SK-MEL-5 (cell line): ENCODE measurements at regions not wholly inside any gene's neighbourhood (a gene's known extent, or its start where the extent isn't known, plus 50 kb on each side); places are given as distances from the start of the nearest gene placed in this dataset.

Experiments
- DNase-seq: peaks from one replicate; pipeline ENCODE4 v3.0.0-alpha.2; 2016; ENCODE audit warnings: low read depth, low spot score
- in situ Hi-C: cut with HindIII; loops from 2 replicates; pipeline ENCODE4 v1.10.0; 2016; ENCODE audit warnings: low sequenced_read_pairs, high pct_unique_total_duplicates, low pct_unique_long_range_greater_than_20kb

DNA sequence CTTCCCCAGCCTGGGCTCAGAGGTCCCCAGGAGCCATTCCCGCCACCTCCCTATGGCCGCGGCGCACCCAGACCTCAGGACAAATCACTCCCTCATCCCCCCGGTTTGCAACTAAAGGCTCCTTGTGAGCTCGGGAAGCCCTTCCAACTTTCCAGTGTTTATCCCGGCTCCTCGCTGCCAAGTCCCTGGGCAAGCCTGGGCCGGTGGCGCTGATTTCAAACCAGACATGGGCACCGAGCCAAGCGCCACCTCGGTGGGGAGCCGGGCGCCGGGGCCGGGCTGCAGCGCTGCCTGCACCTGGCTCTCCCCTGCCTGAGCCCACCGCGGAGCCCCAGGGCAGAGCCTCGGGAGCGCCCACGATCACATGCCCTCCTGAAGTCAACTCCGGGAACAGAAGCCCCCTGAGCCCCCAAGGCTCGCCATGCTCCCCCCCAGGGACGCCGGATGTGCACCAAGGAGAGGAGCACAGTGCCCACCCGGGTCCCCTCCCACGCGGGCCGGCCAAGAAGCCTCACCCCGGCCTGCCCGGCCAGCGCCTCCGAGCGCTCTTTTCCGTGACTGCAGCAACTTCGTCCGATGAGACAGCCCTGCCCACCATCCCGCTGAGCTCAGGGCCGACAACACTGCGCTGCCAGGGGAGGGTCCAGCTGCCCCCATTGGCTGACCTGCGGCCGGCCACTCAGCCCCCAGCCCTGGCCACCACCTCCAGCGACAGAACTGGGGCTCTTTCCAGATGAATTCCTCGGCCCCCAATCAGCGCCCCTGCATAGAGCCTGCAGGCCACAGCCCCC is 50.0 kb downstream of the NCOR2 start:
- DNase-seq, result peak; percentile 33
- in situ Hi-C loops, result no loop called here

DNA sequence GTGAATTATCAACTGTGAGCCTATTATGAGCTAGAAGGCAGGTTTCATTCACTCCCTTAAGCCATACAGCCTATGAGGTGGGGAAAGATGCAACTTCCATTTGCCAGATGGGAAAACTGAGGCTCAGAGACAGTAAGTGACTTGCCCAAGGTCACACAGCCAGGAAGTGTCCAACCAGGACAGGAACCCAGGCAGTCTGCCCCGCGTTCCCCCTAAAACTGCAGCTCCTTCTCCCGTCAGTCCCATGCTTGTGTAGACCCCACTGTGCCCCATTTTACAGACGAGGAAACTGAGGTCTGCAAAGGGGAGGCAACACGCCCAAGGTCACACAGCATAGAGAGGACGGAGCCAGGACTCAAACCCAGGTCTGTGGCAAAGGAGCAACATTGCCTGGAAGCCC is 50.6 kb downstream of the NCOR2 start:
- DNase-seq, result no peak
- in situ Hi-C loops, result no loop called here

DNA sequence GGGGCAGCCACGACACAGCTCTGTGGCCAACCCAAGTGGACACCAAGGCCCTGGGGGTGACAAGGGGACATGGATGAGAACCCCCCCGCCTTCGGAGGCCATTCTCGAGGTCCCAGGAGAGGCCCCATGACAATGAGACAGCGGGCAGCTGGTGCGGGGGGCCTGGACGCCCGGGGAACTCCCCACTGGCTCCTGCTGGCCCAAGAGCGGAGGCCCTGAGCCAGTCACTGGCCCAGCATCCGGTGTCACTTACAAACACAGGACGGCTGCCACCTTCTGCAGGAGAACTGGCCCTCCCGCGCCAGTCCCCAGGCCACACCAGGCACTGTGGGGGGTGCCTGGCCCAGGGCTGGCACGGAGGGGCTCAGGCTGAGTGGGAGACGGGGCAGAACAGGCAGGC is 51.4 kb downstream of the NCOR2 start:
- in situ Hi-C loops, result no loop called here
- DNase-seq, result no peak

DNA sequence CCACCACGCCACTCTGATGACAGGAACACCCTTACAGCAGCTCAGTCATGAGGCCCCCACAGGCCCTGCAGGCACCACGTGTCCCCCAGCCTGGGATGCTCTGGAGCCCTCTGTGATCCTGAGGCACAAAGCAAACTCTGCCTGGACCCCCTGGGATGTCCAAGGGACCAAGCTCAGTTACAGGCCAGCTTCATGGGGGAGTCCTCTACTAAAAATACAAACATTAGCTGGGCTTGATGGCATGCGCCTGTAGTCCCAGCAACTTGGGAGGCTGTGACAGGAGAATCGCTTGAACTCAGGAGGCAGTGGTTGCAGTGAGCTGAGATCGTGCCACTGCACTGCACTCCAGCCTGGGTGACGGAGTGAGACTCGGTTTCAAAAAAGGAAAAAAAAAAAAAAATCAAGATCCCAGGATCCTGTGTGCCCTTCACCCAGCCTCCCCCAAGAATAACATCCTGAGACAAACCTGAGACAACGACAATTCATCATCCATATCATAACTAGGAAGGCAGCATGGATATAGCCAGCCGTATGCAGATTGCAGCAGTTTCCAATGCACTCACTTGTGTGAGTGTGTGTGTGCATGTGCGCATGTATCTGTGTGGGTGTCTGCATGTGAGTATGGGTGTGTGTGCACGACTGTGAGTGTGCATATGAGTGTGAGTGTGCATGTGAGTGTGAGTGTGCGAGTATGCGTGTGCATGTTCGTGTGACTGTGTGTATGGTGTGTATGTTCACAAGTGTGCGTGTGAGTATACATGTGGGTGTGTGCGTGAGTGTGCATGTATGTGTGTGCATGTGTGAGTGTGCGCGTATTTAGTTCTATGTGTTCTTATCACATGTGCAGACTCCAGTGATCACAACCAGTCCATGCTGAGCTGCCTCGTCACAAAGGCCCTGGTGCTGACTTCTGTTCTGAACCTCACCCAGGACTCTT is 52.1 kb downstream of the NCOR2 start:
- in situ Hi-C loops, result no loop called here
- no peak for DNase-seq

DNA sequence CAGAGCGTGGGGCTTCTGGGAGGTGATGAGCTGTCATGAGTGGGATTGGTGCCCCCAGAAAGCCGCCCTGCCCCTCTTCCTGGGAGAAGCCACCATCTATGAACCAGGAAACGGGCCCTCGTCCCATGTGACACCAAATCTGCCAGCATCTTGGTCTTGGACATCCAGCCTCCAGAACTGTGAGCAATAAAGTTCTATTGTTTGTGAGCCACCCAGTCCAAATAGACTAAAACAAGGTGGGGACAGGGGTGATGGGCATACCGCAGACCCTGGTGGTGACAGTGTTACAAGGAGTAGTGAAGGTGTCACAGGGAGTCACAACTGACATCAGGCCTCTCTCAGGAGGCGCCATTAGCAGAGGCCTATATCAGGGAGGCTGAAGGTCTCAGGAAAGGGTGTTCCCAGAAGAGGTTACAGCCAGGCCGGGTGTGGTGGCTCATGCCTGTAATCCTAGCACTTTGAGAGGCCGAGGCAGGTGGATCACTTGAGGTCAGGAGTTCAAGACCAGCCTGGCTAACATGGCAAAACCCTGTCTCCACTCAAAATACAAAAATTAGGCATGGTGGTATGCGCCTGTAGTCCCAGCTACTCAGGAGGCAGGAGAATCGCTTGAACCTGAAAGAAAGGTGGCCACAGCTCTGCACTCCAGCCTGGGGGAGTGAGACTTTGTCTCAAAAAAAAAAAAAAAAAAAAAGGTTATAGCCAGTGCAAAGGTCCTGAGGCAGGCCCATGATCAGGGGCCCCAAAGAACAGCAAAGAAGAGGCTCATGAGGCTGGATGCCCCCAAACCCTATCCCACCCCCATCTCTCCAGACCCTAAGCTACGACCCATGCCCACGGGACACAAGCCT is 53.0 kb downstream of the NCOR2 start:
- DNase-seq, result no peak
- in situ Hi-C loops, result no loop called here

DNA sequence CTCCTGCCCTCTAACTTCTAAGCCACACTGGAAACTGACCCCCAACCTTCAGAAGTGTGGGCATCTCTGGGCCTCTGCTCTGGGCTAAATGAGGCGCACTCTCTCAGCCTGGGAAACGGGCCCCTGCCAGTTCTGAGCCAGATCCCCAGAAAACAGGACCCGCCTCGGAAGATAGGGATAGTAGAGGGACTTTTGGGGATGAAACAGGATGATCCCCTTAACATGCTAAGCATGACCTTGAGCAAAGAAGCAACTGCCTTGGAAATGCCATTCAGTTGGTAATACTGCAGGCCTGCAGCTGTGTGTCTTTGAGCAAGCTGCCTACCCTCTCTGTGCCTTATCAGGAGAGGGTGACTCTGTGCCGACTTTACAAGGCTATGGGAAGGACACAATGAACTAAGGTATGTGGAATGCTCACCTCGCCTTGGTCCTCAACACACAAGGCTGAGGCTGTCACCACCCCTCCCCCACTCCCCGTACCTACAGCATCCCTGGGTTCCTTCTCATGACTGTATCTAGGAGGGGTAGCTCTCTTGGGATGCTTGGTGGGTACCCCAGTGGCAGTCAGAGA is 54.0 kb downstream of the NCOR2 start:
- DNase-seq, result no peak
- in situ Hi-C loops, result no loop called here

DNA sequence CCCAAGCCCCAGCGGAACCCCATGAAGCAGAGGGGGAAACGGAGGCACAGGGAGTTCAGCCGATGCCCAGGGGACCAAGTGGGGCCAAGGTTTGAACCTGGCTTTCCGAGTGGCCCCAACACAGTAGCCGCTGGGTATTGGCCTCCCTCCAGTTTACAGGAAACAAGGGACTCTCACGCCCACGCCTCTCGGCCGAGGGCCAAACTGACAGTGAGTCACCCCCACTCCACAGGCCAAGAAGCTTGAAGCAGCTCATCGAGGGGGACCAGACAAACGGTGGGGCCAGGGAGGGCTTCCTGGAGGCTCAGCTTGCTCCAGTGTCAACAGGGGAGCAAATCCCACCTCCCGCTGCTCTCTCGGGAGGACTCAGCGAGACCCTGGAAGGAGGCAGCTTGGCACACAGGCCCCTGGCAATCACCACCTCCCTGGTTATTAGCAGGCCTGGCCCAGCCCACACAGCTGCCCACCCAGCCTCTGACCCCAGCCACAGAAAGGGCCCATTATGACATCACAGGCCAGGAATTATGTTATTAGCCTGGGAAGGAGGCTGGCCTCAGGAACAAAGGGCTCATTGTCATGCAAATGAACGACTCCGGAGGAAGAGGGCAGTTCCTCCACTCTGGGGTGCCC is 54.6 kb downstream of the NCOR2 start:
- in situ Hi-C loops, result no loop called here
- peak; percentile 93 for DNase-seq

DNA sequence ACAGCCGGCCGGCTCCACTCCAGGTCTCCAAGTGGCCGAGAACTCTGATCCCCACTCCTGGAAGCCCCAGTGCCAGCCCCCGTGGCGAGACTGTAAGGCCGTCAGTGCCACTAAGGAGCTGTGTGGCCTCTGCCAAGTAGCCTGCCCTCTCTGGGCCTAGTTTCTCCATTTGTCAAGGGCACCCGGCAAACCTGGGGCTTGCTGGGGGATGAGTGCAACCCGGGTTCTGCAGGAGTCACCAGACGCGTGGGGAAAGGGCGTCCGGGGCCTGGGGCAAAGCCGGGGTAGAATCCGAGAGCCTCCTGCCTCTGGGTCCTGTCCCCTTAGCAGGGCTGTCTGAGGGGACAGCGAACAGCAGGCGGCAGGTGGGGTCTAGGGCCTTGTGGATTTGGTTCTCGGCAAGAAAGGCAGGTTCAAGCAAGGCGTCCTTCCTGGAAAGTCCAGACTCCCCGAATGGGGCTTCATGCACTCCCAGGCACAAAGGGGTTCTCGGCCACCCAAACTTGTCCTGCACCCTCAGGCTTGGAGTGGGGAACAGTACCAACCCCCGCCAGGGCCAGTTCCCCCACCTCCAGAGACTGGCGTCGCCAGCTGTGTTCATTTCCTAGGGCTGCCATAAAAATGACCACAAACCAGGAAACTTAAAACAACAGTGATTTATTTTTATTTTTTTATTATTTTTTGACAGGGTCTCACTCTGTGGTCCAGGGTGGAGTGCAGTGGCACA is 56.0 kb downstream of the NCOR2 start:
- in situ Hi-C loops, result no loop called here
- no peak for DNase-seq

DNA sequence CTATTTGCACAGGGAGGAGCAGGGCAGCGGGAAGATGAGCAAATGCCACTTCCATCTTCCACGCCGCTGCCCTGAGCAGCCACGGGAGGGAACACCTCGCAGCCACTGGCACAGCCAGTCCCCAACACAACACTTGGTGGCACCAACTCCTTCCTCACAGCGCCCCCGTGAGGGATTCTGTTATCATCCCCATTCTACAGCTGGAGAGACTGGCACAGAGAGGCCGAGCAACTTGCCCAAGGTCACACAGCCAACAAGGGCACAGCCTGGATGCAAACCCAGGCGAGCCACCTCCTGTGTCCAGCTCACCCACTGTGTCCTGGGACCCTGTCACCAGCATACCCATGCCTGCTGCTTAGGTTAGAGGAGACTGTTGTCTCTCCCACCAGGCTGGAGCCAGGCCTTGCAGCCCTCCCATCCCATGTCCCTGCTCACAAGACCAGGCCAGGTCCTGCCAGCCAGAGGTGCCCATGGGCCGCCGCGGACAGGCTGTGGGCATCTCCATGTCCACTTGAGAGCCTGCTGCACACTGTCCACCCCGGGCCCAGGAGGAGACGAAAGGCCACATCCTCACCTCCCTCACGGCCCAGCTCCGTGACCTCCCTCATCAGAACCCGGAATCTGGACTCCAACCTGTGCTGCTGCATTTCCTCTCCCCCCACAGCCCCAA is 57.0 kb downstream of the NCOR2 start:
- in situ Hi-C loops, result no loop called here
- DNase-seq, result peak; percentile 55

DNA sequence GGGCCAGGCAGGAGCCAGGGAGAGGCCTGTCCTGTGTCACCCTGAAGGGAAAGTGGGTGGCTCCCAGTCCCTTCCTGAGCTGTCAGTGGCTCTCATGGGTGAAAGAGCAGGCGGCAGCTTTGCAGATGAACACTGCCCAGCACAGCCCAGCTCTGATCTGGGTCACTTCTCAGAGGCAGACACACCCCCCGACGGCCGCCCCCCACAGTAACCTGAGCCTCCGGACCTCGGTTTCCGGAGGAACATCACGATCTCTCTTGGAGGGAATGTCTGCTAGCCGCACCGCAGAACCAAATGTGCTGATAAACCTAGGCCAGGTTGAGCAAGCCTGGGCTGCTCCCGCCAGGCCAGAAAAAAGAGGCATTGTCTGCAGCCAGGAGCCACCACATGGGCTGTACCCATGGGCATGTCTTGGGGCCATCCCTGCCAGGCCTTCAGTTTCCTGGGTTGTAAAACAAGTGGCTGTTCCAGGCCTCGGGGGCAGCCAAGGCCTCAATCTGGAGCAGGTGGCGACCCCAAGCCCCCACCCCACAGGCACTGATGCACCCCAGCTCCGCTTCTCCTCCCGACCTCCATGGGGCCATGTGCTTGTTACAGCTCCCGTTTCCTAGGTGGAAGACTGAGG is 57.6 kb downstream of the NCOR2 start:
- in situ Hi-C loops, result no loop called here
- peak; percentile 71 for DNase-seq

DNA sequence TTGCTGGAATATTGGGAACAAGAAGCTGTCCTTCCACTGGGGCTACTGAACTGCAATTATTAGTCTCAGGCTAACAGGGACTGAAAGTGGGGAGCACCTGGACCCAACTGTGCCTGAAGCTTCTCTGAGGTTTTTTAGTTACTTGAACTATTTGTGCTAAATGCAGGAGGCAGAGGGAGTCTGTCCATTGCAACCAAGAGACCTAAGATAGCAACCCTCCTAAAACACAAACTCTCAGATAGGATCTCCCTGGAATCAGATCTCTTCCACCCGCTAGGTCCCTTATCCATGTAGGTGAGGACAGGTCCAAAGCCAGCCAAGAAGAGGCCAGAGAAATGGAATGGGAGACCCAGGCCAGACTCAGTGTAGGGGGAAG is 58.1 kb downstream of the NCOR2 start:
- DNase-seq, result no peak
- in situ Hi-C loops, result no loop called here

DNA sequence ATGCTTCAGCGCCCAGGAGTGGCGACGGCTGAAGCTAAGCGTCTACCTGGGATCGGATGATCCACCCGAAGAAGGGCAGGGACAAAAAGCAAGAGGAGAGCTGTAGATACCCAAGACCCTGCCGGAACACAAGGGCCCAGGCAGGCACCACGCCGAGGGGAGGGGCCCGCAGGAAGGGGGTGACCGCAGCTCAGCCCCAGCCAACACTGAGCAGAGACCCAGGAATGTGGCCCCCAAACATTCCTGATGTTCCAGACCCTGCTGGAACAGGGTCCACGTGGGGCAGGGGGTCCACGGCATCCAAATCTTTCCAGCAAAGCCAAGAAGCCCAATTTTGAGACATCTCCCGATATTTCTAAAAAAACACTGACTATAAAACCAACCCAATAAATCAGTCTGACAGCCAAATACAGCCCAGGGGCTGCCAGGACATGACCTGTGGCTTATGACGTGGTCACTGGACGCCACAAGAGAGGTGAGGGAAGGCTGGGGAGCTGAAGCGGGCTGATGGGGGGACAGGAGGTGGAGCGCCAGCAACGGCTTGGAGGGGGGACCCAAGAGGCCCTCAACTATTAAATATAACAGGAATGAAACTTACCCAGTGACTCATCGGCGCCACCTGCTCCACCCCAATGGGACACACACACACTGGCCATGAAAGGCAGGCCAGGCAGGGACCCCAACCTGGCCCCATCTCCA is 58.9 kb downstream of the NCOR2 start:
- DNase-seq, result no peak
- in situ Hi-C loops, result no loop called here

DNA sequence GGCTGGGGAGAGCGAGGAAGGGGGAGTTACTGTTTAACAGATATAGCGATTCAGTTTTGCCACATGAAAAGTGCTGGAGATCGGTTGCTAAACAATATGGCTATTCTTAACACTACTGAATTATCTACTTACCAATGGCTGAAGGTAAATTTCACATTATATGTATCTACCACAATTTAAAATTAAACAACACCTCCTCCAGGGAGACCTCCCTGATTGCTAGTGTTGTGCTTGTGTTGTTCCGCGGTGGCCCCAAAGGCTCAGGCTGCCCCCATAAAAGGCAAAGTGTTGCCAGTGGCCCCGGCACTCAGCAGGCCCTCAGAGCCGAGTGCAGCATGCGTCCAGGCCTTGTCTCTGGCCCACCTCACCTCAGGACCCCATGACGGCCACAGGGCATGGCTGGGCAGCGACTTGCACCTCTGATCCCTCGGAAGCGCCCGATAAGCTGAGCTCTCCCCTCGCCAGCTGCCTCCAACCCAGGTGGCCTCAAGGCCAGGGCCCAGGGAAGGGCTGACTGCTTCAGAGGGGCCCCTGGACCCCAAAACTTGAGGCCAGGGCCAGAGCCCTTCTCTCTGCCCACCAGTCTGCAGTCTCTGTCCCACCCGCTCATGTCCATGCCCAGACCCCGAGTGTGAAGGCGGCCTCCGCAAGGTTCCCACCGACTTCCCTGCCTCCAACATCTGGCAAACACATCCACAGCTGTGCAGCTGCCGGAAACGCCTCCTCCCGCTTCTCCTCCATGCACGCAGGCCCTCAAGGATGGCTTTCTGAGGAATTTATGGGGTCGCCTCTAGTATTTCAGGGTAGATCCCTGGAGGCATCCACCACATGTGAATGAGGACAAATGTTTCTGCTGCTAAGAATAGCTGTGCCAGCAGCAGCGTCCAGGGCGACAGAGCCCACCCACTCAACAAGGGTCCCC is 60.0 kb downstream of the NCOR2 start:
- no peak for DNase-seq
- in situ Hi-C loops, result no loop called here

DNA sequence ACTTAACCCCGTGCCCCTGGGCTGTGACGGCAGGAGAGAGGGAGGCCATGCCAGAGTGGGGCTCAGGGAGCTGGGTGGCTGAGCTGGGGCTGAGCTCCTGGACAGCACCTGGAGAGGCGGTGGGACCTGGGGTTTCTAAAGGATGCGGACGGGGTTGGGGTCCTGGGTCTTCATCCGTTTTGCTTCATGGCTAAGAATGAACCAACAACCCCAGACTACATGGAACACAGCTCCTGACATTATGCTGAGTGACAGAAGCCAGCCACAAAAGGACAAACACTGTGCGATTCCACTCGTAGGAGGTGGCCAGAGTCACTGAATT is 60.6 kb downstream of the NCOR2 start:
- in situ Hi-C loops, result no loop called here
- no peak for DNase-seq
